Fibroblast of villous mesenchyme (primary cell): ENCODE measurements at regions not wholly inside any gene's neighbourhood (a gene's known extent, or its start where the extent isn't known, plus 50 kb on each side); places are given as distances from the start of the nearest gene placed in this dataset.
"Not testable (repeated sequence)": the region's sequence is repeated elsewhere in the genome, so short reads cannot be mapped to it uniquely, and the experiment has no call there.

Experiments used
- DNase-seq: peaks from one replicate; pipeline ENCODE4 v3.0.0-alpha.2; 2010; ENCODE audit warnings: low read depth
- H3K4me3 ChIP-seq: 2 replicates; pipeline ENCODE4 v1.5.1; 2011; ENCODE audit warnings: low read depth, mild to moderate bottlenecking, low read length
- TF ChIP-seq, protein P1 (sequence below): IDR thresholded peaks from 2 replicates; pipeline ENCODE4 v1.5.1; 2012; ENCODE audit warnings: low read depth, mild to moderate bottlenecking, low read length; ENCODE audit not compliant: insufficient read depth

DNA sequence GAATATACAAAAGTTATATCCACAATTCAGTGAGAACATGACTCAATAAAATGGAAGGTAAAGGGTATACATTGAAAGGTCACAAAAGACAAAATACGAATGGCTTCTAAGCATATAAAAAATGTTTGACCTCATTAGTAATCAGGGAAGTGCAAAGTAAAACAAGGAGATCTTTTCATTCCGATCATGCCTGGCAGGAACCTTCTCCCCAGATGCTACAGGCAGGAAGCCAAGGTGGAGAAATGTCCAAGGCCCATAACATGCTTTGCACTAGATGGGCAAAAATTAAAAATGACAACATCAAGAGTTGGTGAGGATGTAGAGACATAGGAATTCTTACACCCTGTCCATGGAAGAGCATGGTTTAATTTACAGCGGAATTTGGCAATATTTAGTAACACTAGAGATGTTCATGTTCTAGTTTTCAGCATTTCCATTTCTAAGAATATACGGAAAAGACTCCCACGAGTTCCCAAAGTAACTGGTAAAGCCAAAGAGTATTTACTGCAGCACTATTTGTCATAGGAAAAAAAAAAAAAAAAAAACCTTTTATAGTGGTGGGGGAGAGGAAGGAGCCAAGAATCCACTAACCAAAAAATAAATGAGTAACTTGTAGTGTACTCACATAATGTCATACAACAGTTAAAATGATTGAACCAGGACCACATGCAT lies 184.5 kb upstream of the KAZN start:
- H3K4me3 ChIP-seq, result no peak overlapping the region
- TF ChIP-seq, protein P1, sequence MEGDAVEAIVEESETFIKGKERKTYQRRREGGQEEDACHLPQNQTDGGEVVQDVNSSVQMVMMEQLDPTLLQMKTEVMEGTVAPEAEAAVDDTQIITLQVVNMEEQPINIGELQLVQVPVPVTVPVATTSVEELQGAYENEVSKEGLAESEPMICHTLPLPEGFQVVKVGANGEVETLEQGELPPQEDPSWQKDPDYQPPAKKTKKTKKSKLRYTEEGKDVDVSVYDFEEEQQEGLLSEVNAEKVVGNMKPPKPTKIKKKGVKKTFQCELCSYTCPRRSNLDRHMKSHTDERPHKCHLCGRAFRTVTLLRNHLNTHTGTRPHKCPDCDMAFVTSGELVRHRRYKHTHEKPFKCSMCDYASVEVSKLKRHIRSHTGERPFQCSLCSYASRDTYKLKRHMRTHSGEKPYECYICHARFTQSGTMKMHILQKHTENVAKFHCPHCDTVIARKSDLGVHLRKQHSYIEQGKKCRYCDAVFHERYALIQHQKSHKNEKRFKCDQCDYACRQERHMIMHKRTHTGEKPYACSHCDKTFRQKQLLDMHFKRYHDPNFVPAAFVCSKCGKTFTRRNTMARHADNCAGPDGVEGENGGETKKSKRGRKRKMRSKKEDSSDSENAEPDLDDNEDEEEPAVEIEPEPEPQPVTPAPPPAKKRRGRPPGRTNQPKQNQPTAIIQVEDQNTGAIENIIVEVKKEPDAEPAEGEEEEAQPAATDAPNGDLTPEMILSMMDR, result no peak
- peak; percentile 44 for DNase-seq

DNA sequence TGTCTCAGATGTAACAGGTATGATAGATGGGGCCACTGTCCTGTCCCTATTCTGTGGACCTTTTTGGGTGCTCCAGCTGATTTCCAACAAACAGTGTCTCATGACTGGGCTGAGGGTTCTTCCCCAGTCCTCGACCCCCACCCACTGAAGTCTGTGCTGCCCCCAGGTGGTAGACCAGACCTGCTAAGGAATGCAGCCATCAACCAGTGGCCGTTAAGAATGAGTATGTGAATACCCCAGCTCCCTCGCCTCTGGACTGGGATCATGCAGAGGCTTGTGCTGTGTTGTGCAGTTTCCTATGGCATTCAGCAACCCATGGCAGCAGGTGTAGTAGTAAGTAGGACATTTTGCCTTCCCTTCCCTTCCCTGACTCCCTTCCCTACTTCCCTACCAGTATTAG lies 183.1 kb upstream of the KAZN start:
- H3K4me3 ChIP-seq, result no peak overlapping the region
- no peak for DNase-seq
- TF ChIP-seq, protein P1, result no peak

DNA sequence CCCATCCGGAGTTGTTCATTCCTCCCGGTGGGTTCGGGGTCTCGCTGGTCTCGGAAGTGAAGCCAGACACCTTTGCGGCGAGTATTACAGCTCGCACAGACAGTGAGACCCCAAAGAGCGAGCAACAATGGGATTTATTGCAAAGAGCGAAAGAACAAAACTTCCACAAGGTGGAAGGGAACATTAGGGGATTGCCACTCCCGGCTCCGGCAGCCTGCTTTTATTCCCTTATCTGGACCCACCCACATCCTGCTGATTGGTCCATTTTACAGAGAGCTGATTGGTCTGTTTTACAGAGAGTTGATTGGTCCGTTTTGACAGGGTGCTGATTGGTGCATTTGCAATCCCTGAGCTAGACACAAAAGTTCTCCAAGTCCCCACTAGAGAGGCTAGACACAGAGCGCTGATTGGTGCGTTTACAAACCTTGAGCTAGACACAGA lies 178.7 kb upstream of the KAZN start:
- not testable (repeated sequence) for DNase-seq, H3K4me3 ChIP-seq

DNA sequence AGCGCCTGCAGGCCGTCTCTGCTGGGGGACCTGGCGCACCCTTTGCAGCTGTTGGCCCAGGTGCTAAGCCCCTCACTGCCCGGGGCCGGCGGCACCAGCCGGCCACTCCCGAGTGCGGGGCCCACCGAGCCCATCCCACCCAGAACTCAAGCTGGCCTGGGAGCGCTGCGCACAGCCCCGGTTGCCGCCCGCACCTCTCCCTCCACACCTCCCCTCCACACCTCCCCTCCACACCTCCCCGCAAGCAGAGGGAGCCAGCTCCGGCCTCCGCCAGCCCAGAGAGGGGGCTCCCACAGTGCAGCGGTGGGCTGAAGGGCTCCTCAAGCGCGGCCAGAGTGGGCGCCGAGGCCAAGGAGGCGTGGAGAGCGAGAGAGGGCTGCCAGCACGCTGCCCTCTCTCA lies 177.8 kb upstream of the KAZN start:
- no peak for DNase-seq
- TF ChIP-seq, protein P1, result no peak
- H3K4me3 ChIP-seq, result no peak overlapping the region

DNA sequence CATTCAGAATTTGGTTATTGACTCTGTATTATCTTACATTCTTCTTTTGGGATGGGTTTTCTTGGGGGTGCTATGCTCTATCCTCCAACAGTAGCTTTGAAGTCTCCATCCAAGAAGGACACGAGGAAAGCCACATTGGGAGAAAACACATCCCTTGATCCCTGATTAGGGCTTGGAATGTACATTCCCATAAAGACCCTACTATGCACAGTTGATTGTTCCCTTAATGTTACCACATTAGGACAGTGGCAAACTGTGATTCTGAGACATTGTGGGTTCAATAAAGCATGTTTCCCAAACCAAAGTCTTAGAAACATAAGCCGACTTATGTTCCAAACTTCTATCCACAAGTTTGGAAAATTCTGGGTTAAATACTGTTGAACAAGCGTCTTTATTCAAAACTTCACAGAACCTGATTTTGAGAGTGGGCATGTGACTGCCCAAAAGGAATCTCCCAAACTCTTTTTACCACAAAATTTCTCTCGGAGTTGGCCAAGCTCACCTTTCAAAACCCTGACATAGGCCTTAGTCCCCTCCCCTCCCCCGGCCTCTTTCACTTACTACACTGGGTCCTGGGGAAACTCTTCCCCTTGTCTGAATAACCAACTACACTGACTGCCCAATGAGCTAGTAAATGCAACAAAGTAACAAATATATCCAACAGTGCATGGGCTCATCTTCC lies 177.0 kb upstream of the KAZN start:
- H3K4me3 ChIP-seq, result no peak overlapping the region
- TF ChIP-seq, protein P1, result no peak
- no peak for DNase-seq

DNA sequence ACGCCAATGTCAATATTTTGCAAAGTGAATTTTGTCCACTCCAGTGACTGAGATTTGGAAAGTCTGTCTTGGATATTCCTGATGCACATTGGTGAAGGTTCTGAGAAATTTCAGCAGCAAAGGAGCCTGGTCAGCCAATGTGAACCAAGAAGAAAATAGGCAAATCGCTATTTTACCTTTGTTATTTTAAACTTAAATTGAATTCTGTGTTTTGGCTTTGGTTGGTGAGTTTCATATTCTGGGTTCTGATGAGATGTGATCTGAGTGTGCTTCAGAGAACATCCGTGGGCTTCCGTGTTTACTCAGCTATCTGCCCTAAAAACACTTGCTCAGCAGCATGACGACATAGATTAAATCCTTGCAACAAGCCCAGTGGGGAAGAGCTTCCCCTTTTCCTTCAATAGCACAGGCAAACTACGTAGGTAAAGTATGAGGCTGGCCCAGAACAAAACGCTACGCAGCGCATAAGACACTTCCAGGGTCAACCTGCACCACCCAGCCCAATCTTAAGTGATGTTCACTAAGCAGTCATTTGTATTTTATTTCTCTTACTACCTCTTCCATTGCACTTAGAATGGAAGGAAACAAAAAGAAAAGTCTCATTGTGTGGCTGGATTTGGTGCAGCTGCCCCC lies 176.4 kb upstream of the KAZN start:
- TF ChIP-seq, protein P1, result no peak
- no peak for DNase-seq
- H3K4me3 ChIP-seq, result no peak overlapping the region

DNA sequence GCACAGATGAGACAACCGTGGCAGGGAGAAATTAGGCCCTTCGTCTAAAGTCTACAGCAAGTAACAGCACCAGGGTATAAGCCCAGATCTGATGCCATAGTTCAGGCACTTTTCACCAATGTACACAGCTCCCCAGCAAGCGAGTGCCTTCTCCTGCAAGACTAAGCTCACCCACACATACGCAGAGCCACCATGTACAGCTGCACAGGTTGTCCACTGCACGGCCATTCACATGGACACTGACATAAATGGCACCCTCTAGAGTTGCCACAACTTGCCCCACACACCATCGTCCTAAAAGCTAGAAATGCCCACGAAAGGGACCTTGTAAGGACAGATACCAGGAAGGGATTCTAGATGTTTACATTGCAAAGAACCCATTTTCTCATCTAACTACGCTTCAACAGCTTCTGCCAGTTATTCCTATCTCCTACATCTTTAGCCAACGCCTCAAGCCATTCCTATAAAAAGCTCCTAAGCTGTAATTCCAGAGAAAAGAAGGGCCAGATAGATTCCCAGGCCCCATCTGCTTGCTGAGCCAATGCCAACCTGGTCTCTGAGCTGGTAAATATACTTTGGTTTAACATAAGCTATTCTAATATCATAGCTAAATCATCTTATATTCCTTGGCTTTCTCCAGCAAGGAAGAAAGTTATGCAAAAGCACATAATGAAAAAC lies 174.0 kb upstream of the KAZN start:
- TF ChIP-seq, protein P1, result no peak
- no peak overlapping the region for H3K4me3 ChIP-seq
- DNase-seq, result no peak
